GM06990 (cell line): ENCODE measurements at regions not wholly inside any gene's neighbourhood (a gene's known extent, or its start where the extent isn't known, plus 50 kb on each side); places are given as distances from the start of the nearest gene placed in this dataset.

Experiments
- DNase-seq: peaks from one replicate; pipeline ENCODE4 v3.0.0-alpha.2; 2011; ENCODE audit not compliant: insufficient read length; ENCODE audit errors: extremely low read depth
- H3K27me3 ChIP-seq: replicated peaks from 2 replicates; pipeline ENCODE4 v1.6.0; 2011; ENCODE audit warnings: low read length; ENCODE audit not compliant: control insufficient read depth, insufficient read depth
- H3K36me3 ChIP-seq: 2 replicates; pipeline ENCODE4 v1.5.1; 2011; ENCODE audit warnings: low read length; ENCODE audit not compliant: control insufficient read depth, insufficient read depth
- H3K4me3 ChIP-seq: replicated peaks from 2 replicates; pipeline ENCODE4 v1.5.1; 2011; ENCODE audit warnings: low read depth, mild to moderate bottlenecking, control low read depth, low read length
- CTCF ChIP-seq: IDR thresholded peaks from 2 replicates; pipeline ENCODE4 v1.5.1; 2011; ENCODE audit warnings: low read length, control low read depth, mild to moderate bottlenecking, inconsistent platforms; ENCODE audit not compliant: insufficient read depth, poor library complexity, severe bottlenecking

DNA sequence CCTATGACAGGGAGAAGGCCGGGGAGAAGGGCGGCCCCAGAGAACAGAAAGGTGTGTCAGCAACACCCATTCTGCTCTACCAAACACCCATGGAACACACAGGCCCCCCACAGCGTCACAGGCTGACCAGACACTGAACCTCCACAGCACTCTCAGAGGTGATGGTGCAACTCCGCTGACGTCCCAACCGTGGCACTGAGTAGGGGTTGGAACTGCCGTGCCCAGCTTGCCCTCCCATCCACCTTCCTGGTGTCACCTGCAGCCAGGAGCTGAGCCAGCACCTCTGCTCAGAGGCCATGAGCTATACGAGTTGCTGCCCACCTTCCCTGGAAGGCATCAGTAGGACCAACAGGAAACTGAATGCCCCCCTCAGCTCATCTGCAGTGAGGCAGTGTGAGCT, 412.9 kb upstream of the SALL3 start:
- TF ChIP-seq CTCF: no peak
- Histone ChIP-seq H3K4me3 (no peak overlapping the region), H3K27me3 (no peaks in the 10 kb centered on the region), H3K36me3 (no peaks in the 10 kb centered on the region)
- no peak for DNase-seq

GRCh38 chr18:78571063-78571785, 408.4 kb upstream of the SALL3 start:
- TF ChIP-seq CTCF: no peak
- Histone ChIP-seq H3K36me3 (no peaks in the 10 kb centered on the region), H3K4me3 (no peak overlapping the region), H3K27me3 (no peaks in the 10 kb centered on the region)
- DNase-seq: no peak

DNA sequence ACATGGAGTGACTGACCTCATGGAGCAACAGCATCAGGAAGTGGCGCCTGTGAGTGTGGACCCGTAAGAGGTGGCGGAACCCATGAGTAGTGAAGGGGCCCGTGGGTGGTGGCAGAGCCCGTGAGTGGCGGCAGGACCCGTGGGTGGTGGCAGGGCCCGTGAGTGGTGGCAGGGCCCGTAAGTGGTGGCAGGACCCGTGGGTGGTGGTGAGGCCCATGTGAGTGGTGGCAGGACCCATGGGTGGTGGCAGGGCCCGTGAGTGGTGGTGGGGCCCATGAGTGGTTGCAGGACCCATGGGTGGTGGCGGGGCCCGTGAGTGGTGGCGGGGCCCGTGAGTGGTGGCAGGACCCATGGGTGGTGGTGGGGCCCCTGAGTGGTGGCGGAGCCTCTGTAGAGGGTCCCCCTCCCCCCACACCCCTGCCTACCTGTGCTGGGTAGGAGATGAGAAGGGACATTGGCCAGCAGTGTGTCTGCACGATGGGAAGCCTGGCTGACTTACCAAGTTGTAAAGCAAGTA, 407.7 kb upstream of the SALL3 start:
- Histone ChIP-seq H3K4me3 (no peak overlapping the region), H3K36me3 (no peaks in the 10 kb centered on the region), H3K27me3 (no peaks in the 10 kb centered on the region)
- TF ChIP-seq CTCF: no peak
- no peak for DNase-seq

DNA sequence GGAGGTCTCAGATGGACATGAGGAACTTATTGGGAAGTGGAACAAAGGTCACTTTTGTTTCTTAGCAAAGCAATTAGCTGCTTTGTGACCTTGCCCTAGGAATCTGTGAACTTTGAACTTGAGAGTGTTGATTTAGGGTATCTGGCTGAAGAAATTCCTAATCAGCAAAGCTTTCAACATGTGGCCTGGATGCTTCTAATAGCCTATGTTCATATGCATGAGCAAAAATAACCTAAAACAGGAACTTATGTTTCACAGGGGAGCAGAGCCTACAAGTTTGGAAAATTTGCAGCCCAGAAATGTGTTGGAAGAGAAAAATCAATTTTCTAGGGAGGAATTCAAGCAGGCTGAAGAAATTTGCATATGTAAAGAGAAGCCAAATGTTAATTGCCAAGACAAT, 405.8 kb upstream of the SALL3 start:
- DNase-seq: no peak
- no peak overlapping the region for H3K4me3 ChIP-seq
- TF ChIP-seq CTCF: no peak
- no peaks in the 10 kb centered on the region for H3K36me3 ChIP-seq
- no peaks in the 10 kb centered on the region for H3K27me3 ChIP-seq

DNA sequence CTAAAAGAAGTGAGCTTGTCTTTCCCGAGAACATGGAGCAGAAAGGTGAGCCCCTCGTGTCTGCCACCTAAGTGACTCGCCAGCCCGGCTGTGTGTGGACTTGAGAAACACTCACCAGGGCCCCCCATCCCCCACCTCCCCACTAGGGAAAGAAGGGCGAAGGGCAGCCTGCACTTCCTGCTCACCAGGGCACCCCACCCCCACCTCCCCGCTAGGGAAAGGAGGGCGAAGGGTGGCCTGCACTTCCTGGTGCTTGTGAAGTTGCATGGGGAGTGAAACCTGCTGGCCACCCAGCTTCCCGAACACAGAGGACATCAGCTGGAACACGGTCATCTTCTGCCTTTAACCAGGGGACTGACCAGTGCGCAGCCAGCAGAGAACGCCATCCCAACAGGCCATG, 402.7 kb upstream of the SALL3 start:
- Histone ChIP-seq H3K4me3 (no peak overlapping the region), H3K27me3 (no peaks in the 10 kb centered on the region), H3K36me3 (no peaks in the 10 kb centered on the region)
- no peak for DNase-seq
- no peak for TF ChIP-seq CTCF
